ENCODE measurements at regions not wholly inside any gene's neighbourhood (a gene's known extent, or its start where the extent isn't known, plus 50 kb on each side); places are given as distances from the start of the nearest gene placed in this dataset.

DNA sequence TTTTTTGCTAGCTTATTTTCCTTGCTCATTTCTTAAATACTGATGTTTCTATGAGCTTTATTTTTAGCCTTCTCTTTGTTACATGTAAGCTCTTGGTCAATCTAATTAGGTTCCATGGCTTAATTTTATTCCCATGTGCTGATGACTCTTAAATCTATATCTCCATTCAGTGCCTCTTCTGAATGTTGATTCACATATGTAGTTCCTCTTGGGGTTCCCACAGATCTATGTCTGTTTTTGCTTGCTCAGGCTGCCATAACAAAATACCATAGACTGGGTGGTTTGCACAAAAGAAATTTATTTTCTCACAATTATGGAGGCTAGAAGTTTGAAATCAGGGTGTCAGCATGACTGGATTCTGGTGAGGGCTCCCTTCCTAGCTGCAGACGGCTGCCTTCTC lies 58.3 kb upstream of the PLA2G4A start:
- TF ChIP-seq E2F6 (IDR thresholded peaks at IDR 0.05) (no peak), GTF2F1 (IDR thresholded peaks at IDR 0.05; ENCODE audit: borderline replicate concordance, low read depth, low read length) (no peak), SP2 (IDR thresholded peaks at IDR 0.05; ENCODE audit: low read length) (no peak), SAP30 (IDR thresholded peaks at IDR 0.05; ENCODE audit: insufficient read depth, insufficient replicate concordance, low read length) (no peak)
- POLR2A ChIA-PET (ENCODE audit: partially characterized antibody) = no interaction called here
- H4K91ac ChIP-seq (replicated peaks; ENCODE audit: insufficient read length, low read length) = no peak overlapping the region

More for the DNA sequence above, 58.3 kb upstream of the PLA2G4A start:
- FAIRE-seq (no peak), DNase-seq (ENCODE audit: low read depth in 1 of 2, low spot score in 2 of 2) (no peak)
- Histone ChIP-seq H4K20me1 (replicated peaks in 1 of 2; ENCODE audit: control insufficient read depth in 1 of 2, insufficient read depth in 2 of 2, low read length in 2 of 2) (no peaks in the 10 kb centered on the region), H2BK5ac (ENCODE audit: low read depth, low read length) (no peak overlapping the region), H3K36me3 (ENCODE audit: control insufficient read depth in 2 of 4, insufficient read depth in 4 of 4, low read length in 3 of 4) (no peaks in the 10 kb centered on the region), H2BK20ac (ENCODE audit: low read length) (no peak overlapping the region), H2BK15ac (ENCODE audit: low read length) (no peak overlapping the region), H4K5ac (ENCODE audit: insufficient read length, low read depth, low read length) (no peak overlapping the region), H3K9ac (replicated peaks in 1 of 4; ENCODE audit: extremely low read depth in 1 of 4, low read depth in 3 of 4, low read length in 3 of 4) (no peak overlapping the region), H2BK12ac (ENCODE audit: low read depth, low read length) (no peak overlapping the region), H3K18ac (ENCODE audit: extremely low read depth, low read length) (no peak overlapping the region), H3K4me3 (ENCODE audit: extremely low read depth in 1 of 4, insufficient read depth in 2 of 4, low read depth in 3 of 4, low read length in 4 of 4) (no peak overlapping the region), H2BK120ac (replicated peaks; ENCODE audit: low read depth, low read length) (no peak overlapping the region), H3K27ac (ENCODE audit: low read depth, low read length) (no peak overlapping the region), H3K9me3 (ENCODE audit: insufficient read depth in 2 of 2, low read depth in 1 of 2, low read length in 1 of 2) (no peaks in the 10 kb centered on the region), H2AK5ac (ENCODE audit: low read depth, low read length) (no peak overlapping the region), H3K4me1 (replicated peaks in 1 of 4; ENCODE audit: control insufficient read depth in 3 of 4, insufficient read depth in 4 of 4, low read length in 3 of 4) (no peaks in the 10 kb centered on the region), H4K8ac (ENCODE audit: extremely low read depth, insufficient read depth, low read length) (no peak overlapping the region), H3K23ac (ENCODE audit: insufficient read length) (no peak overlapping the region), H3K4me2 (ENCODE audit: insufficient read depth in 1 of 2, low read depth in 2 of 2, low read length in 2 of 2) (no peak overlapping the region), H3K79me1 (ENCODE audit: low read depth, low read length) (no peaks in the 10 kb centered on the region), H3K79me2 (ENCODE audit: control insufficient read depth in 1 of 2, insufficient read depth in 2 of 2, low read length in 2 of 2) (no peaks in the 10 kb centered on the region), H3K4ac (replicated peaks; ENCODE audit: insufficient read length, low read depth, low read length) (no peak overlapping the region), H3K14ac (ENCODE audit: insufficient read length) (no peak overlapping the region), H3K23me2 (ENCODE audit: low read depth, low read length) (no peaks in the 10 kb centered on the region), H2AFZ (ENCODE audit: low read length) (no peak overlapping the region), H3K56ac (replicated peaks; ENCODE audit: insufficient read length, low read depth, low read length) (no peak overlapping the region), H3K27me3 (replicated peaks in 1 of 4; ENCODE audit: control insufficient read depth in 3 of 4, extremely low read depth in 1 of 4, insufficient read depth in 3 of 4, low read length in 3 of 4) (no peaks in the 10 kb centered on the region)
- WGBS, 2 experiments (ENCODE audit: extremely low coverage in 1 of 2, insufficient coverage in 1 of 2, insufficient read length in 1 of 2, insufficient replicate concordance in 2 of 2, low coverage in 1 of 2, low lambda C conversion rate in 2 of 2, missing lambda C conversion rate in 1 of 2) = 93% methylated on average over 1 of the region's 1 CpG; no CpG with 5 or more reads in 1 of the 2 experiments
- CTCF ChIA-PET (ENCODE audit: partially characterized antibody) = interaction anchor here (0.7 kb wide), 2 partner anchors 23 to 47 kb away, joined by 3 read pairs; no protein-coding TSS in a partner anchor

Data from H1 (cell line).